B cell (primary cell): ENCODE measurements at regions not wholly inside any gene's neighbourhood (a gene's known extent, or its start where the extent isn't known, plus 50 kb on each side); places are given as distances from the start of the nearest gene placed in this dataset.

Experiments used
- ATAC-seq: fragments of 200-7000 bp; cut with Tn5 transposase; one replicate; pipeline ENCODE4 v1.10.0; 2021; ENCODE audit warnings: low read depth, mild to moderate bottlenecking, moderate number of reproducible peaks, moderate library complexity
- CTCF ChIA-PET: fragments of 350-600 bp; sonication (Branson Sonifier 250); formaldehyde crosslinking; loops from one replicate; lab custom pipeline; 2021; ENCODE audit warnings: antibody characterized with exemption, inconsistent platforms; lab: Charles Lee
- POLR2A ChIA-PET: fragments of 350-600 bp; sonication (Branson Sonifier 250); formaldehyde crosslinking; loops from one replicate; lab custom pipeline; 2021; ENCODE audit warnings: antibody characterized with exemption; lab: Charles Lee
- DNase-seq: peaks from one replicate; pipeline ENCODE4 v3.0.0; 2013
- H2AFZ ChIP-seq: 2 replicates; pipeline ENCODE4 v1.6.1; 2012; ENCODE audit warnings: mild to moderate bottlenecking, low read depth, low read length; ENCODE audit not compliant: insufficient read depth, poor library complexity, severe bottlenecking
- H3K27ac ChIP-seq, 2 donors: 1 replicate in 1 of 2; 2 replicates in 1 of 2; pipeline ENCODE4 v1.5.1; 2012 to 2013; ENCODE audit warnings: low read length in 2 of 2, mild to moderate bottlenecking in 2 of 2, moderate library complexity in 1 of 2
- H3K27me3 ChIP-seq, 4 experiments: fragments of 200-600 bp in 1 of 4; sonication (generic) in 1 of 4; replicated peaks in 1 of 4; 1 replicate in 2 of 4; 2 replicates in 2 of 4; pipeline versions ENCODE4 v1.6.1 to v1.7.0; 2013 to 2016; ENCODE audit warnings: low read length in 3 of 4, mild to moderate bottlenecking in 2 of 4, mixed read lengths in 1 of 4, moderate library complexity in 1 of 4; ENCODE audit not compliant: insufficient read depth in 4 of 4, control insufficient read depth in 3 of 4; ENCODE audit errors: control extremely low read depth in 1 of 4
- H3K36me3 ChIP-seq, 2 experiments: replicated peaks in 1 of 2; 1 replicate in 1 of 2; 2 replicates in 1 of 2; pipeline versions ENCODE4 v1.6.1 to v1.7.1; 2013; ENCODE audit warnings: low read length in 1 of 2; ENCODE audit not compliant: insufficient read depth in 2 of 2, control insufficient read depth in 1 of 2; ENCODE audit errors: control extremely low read depth in 1 of 2, extremely low read depth in 1 of 2
- H3K4me1 ChIP-seq, 2 donors: fragments of 200-600 bp in 1 of 2; sonication (generic) in 1 of 2; 1 replicate in 1 of 2; 2 replicates in 1 of 2; pipeline versions ENCODE4 v1.5.1 to v1.6.1; 2013 to 2017; ENCODE audit warnings: low read length in 2 of 2; ENCODE audit not compliant: control insufficient read depth in 2 of 2, insufficient read depth in 2 of 2
- H3K4me2 ChIP-seq: replicated peaks from 2 replicates; pipeline ENCODE3; 2012; ENCODE audit warnings: mild to moderate bottlenecking, low read depth, low read length; ENCODE audit not compliant: poor library complexity, severe bottlenecking
- H3K4me3 ChIP-seq, 5 experiments: fragments of 200-600 bp in 1 of 5; sonication (generic) in 1 of 5; 1 replicate in 3 of 5; 2 replicates in 2 of 5; pipeline versions ENCODE4 v1.5.1 to v1.7.0; 2011 to 2016; ENCODE audit warnings: low read length in 4 of 5, mild to moderate bottlenecking in 4 of 5, low read depth in 2 of 5, control low read depth in 1 of 5, moderate library complexity in 1 of 5; ENCODE audit not compliant: insufficient read depth in 1 of 5; ENCODE audit errors: control extremely low read depth in 1 of 5, extremely low read depth in 1 of 5
- H3K79me2 ChIP-seq: fragments of 200-600 bp; sonication (generic); one replicate; pipeline ENCODE4 v1.6.0; 2016; ENCODE audit warnings: low read length; ENCODE audit not compliant: control insufficient read depth, insufficient read depth
- H3K9ac ChIP-seq: fragments of 200-600 bp; sonication (generic); 2 replicates; pipeline ENCODE4 v1.6.1; 2017; ENCODE audit warnings: mild to moderate bottlenecking, low read length, moderate library complexity
- H3K9me3 ChIP-seq, 3 donors: one replicate each; pipeline versions ENCODE4 v1.6.1 to v1.7.1; 2013; ENCODE audit warnings: low read length in 2 of 3; ENCODE audit not compliant: control insufficient read depth in 2 of 3, insufficient read depth in 1 of 3; ENCODE audit errors: control extremely low read depth in 1 of 3
- H4K20me1 ChIP-seq: 2 replicates; pipeline ENCODE4 v1.6.0; 2012; ENCODE audit warnings: mild to moderate bottlenecking, low read length; ENCODE audit not compliant: insufficient read depth, control insufficient read depth, poor library complexity, severe bottlenecking
- H3K27ac Mint-ChIP-seq: one replicate; pipeline ENCODE4 v1.8.0; 2021; ENCODE audit warnings: mixed read lengths
- H3K27me3 Mint-ChIP-seq: one replicate; pipeline ENCODE4 v1.8.0; 2021; ENCODE audit warnings: mixed read lengths
- H3K4me1 Mint-ChIP-seq: one replicate; pipeline ENCODE4 v1.8.0; 2021; ENCODE audit warnings: mixed read lengths
- H3K4me3 Mint-ChIP-seq: one replicate; pipeline ENCODE4 v1.8.0; 2021; ENCODE audit warnings: mixed read lengths
- H3K9me3 Mint-ChIP-seq: one replicate; pipeline ENCODE4 v1.8.0; 2022; ENCODE audit warnings: mixed read lengths; ENCODE audit not compliant: insufficient read depth
- EZH2 ChIP-seq: IDR thresholded peaks from 2 replicates; pipeline ENCODE4 v1.6.1; 2012; ENCODE audit warnings: borderline replicate concordance, low read depth, mild to moderate bottlenecking, moderate library complexity, low read length; ENCODE audit not compliant: insufficient read depth, poor library complexity, severe bottlenecking
- WGBS: methylation state at CpG from one replicate; pipeline ENCODE4 v1.1.5; 2013; ENCODE audit warnings: missing lambda C conversion rate; ENCODE audit not compliant: insufficient coverage; 5-methylcytosine and 5-hydroxymethylcytosine counted together
- intact Hi-C: fragments of 100-400 bp; cut with micrococcal nuclease; formaldehyde crosslinking; loops from one replicate; pipeline ENCODE4 v1.10.0; 2022
- TF ChIP-seq, protein P1 (sequence below): fragments of 200-600 bp; IDR thresholded peaks from one replicate; pipeline ENCODE4 v1.8.0; 2022; ENCODE audit warnings: antibody characterized with exemption, mild to moderate bottlenecking

DNA sequence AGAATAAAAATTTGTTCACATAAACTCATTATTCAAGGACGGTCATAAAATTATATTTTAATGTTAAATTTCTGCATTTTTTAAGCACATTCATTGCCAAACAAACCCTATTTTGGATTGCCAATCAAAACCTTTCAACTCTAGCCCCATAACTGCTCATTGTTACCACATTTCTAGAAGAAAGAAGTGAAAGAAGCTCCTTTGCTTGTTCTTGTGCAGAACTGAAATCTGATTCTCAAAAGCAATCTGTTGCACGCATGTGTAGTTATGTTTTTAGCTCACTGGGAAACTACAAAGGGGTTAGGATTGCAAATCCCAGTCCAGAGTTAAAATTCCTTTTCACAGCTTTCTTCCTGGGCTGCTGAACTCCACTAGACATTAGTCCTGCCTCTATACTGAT, 109.5 kb upstream of the MIR17HG start:
- H3K27me3 Mint-ChIP-seq: peaks cover 2% of the 10 kb centered on the region
- no CpG with 5 or more reads among the region's 2 CpGs for WGBS
- no peaks in the 10 kb centered on the region for H3K4me1 Mint-ChIP-seq
- H3K9me3 Mint-ChIP-seq: no peaks in the 10 kb centered on the region
- DNase-seq (no peak), ATAC-seq (no peak)
- Histone ChIP-seq H3K79me2 (no peaks in the 10 kb centered on the region), H3K4me1 (no peaks in the 10 kb centered on the region), H3K4me2 (no peak overlapping the region), H3K36me3 (no peaks in the 10 kb centered on the region), H3K4me3 (no peak overlapping the region), H3K9ac (no peak overlapping the region), H3K9me3 (no peaks in the 10 kb centered on the region), H3K27ac (no peak overlapping the region), H2AFZ (no peak overlapping the region), H3K27me3 (no peaks in the 10 kb centered on the region), H4K20me1 (no peaks in the 10 kb centered on the region)
- intact Hi-C loops: no loop called here
- POLR2A ChIA-PET: no interaction called here
- no peak overlapping the region for H3K27ac Mint-ChIP-seq
- CTCF ChIA-PET: no interaction called here
- TF ChIP-seq EZH2: no peak
- TF ChIP-seq, protein P1, sequence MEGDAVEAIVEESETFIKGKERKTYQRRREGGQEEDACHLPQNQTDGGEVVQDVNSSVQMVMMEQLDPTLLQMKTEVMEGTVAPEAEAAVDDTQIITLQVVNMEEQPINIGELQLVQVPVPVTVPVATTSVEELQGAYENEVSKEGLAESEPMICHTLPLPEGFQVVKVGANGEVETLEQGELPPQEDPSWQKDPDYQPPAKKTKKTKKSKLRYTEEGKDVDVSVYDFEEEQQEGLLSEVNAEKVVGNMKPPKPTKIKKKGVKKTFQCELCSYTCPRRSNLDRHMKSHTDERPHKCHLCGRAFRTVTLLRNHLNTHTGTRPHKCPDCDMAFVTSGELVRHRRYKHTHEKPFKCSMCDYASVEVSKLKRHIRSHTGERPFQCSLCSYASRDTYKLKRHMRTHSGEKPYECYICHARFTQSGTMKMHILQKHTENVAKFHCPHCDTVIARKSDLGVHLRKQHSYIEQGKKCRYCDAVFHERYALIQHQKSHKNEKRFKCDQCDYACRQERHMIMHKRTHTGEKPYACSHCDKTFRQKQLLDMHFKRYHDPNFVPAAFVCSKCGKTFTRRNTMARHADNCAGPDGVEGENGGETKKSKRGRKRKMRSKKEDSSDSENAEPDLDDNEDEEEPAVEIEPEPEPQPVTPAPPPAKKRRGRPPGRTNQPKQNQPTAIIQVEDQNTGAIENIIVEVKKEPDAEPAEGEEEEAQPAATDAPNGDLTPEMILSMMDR: no peak
- H3K4me3 Mint-ChIP-seq: no peak overlapping the region

DNA sequence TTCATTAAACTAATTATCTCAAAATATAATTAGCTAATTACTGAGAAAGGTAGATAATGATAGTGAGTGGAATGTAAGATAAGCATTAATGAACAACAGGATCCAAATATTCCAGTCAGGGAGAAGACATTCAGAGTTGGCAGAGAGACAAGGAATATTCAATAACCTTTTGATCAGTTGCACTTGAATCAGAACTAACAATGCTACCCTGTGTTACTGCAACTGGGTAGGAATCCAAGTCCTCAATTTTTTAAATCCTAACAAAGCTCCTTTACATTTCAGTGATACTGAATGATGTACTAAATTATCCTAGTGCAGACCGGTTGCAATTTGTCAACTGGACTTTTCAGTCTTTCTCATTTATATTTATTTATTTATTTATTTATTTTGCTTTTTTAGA, 107.1 kb upstream of the MIR17HG start:
- Histone ChIP-seq H3K27ac (no peak overlapping the region), H3K4me3 (no peak overlapping the region), H3K4me2 (no peak overlapping the region), H3K4me1 (no peaks in the 10 kb centered on the region), H2AFZ (no peak overlapping the region), H3K79me2 (no peaks in the 10 kb centered on the region), H3K9ac (no peak overlapping the region), H3K9me3 (no peaks in the 10 kb centered on the region), H3K27me3 (no peaks in the 10 kb centered on the region), H3K36me3 (no peaks in the 10 kb centered on the region), H4K20me1 (no peaks in the 10 kb centered on the region)
- H3K9me3 Mint-ChIP-seq: no peaks in the 10 kb centered on the region
- no peaks in the 10 kb centered on the region for H3K4me1 Mint-ChIP-seq
- WGBS: no CpG with 5 or more reads among the region's 1 CpG
- H3K27me3 Mint-ChIP-seq: peaks cover 2% of the 10 kb centered on the region
- intact Hi-C loops: no loop called here
- no peak overlapping the region for H3K4me3 Mint-ChIP-seq
- H3K27ac Mint-ChIP-seq: no peak overlapping the region
- ATAC-seq (no peak), DNase-seq (no peak)
- ChIA-PET POLR2A (no interaction called here), CTCF (no interaction called here)
- TF ChIP-seq, protein P1: no peak
